T-helper 2 cell treated with Interferon-gamma antibody and Interleukin-4, amounts not matched to agents 5 μg/mL and 100 μg/mL, for 36 hours (primary cell): ENCODE measurements at regions not wholly inside any gene's neighbourhood (a gene's known extent, or its start where the extent isn't known, plus 50 kb on each side); places are given as distances from the start of the nearest gene placed in this dataset.
"Not testable (repeated sequence)": the region's sequence is repeated elsewhere in the genome, so short reads cannot be mapped to it uniquely, and the experiment has no call there.

Source experiments
- DNase-seq: peaks from one replicate; pipeline ENCODE4 v3.0.0; 2021; ENCODE audit warnings: low spot score
- H3K27ac Mint-ChIP-seq: one replicate; pipeline ENCODE4 v1.8.0; 2021; ENCODE audit warnings: mild to moderate bottlenecking, mixed read lengths
- H3K27me3 Mint-ChIP-seq: one replicate; pipeline ENCODE4 v1.8.0; 2021; ENCODE audit warnings: low read depth, mixed read lengths
- H3K36me3 Mint-ChIP-seq: one replicate; pipeline ENCODE4 v1.8.0; 2021; ENCODE audit warnings: low read depth, mixed read lengths
- H3K4me1 Mint-ChIP-seq: one replicate; pipeline ENCODE4 v1.8.0; 2021; ENCODE audit warnings: low read depth, mixed read lengths
- H3K4me3 Mint-ChIP-seq: one replicate; pipeline ENCODE4 v1.8.0; 2022; ENCODE audit warnings: mild to moderate bottlenecking, moderate library complexity, mixed read lengths
- H3K9me3 Mint-ChIP-seq: one replicate; pipeline ENCODE4 v1.8.0; 2021; ENCODE audit warnings: mixed read lengths

- Mint-ChIP-seq H3K27me3 (no peaks in the 10 kb centered on the region), H3K9me3 (peaks cover 10% of the 10 kb centered on the region), H3K27ac (no peak overlapping the region), H3K36me3 (no peaks in the 10 kb centered on the region), H3K4me1 (no peaks in the 10 kb centered on the region), H3K4me3 (no peak overlapping the region)
- no peak for DNase-seq
These were observed 193.1 kb downstream of the OTOL1 start for GRCh38 chr3:161689584-161690298.

GRCh38 chr3:161690299-161690620 is 193.7 kb downstream of the OTOL1 start:
- Mint-ChIP-seq H3K27ac (no peak overlapping the region), H3K4me3 (no peak overlapping the region), H3K4me1 (no peaks in the 10 kb centered on the region), H3K36me3 (no peaks in the 10 kb centered on the region), H3K27me3 (no peaks in the 10 kb centered on the region), H3K9me3 (peaks cover 10% of the 10 kb centered on the region)
- no peak for DNase-seq

GRCh38 chr3:161691677-161692076 is 195.1 kb downstream of the OTOL1 start:
- Mint-ChIP-seq H3K36me3 (no peaks in the 10 kb centered on the region), H3K27ac (no peak overlapping the region), H3K9me3 (no peaks in the 10 kb centered on the region), H3K4me1 (no peaks in the 10 kb centered on the region), H3K4me3 (no peak overlapping the region), H3K27me3 (no peaks in the 10 kb centered on the region)
- no peak for DNase-seq

- DNase-seq, result no peak
- H3K27ac Mint-ChIP-seq, result no peak overlapping the region
- no peaks in the 10 kb centered on the region for H3K9me3 Mint-ChIP-seq
- no peaks in the 10 kb centered on the region for H3K4me1 Mint-ChIP-seq
- no peaks in the 10 kb centered on the region for H3K36me3 Mint-ChIP-seq
- H3K4me3 Mint-ChIP-seq, result no peak overlapping the region
- H3K27me3 Mint-ChIP-seq, result no peaks in the 10 kb centered on the region
These were observed 198.3 kb downstream of the OTOL1 start for GRCh38 chr3:161694682-161695564.

GRCh38 chr3:161695811-161696210 is 199.2 kb downstream of the OTOL1 start:
- Mint-ChIP-seq H3K36me3 (no peaks in the 10 kb centered on the region), H3K4me1 (no peaks in the 10 kb centered on the region), H3K27me3 (no peaks in the 10 kb centered on the region), H3K9me3 (no peaks in the 10 kb centered on the region), H3K4me3 (no peak overlapping the region), H3K27ac (no peak overlapping the region)
- DNase-seq, result no peak

GRCh38 chr3:161700998-161701397 is 204.4 kb downstream of the OTOL1 start:
- no peaks in the 10 kb centered on the region for H3K4me1 Mint-ChIP-seq
- H3K4me3 Mint-ChIP-seq, result no peak overlapping the region
- H3K27ac Mint-ChIP-seq, result no peak overlapping the region
- H3K36me3 Mint-ChIP-seq, result no peaks in the 10 kb centered on the region
- no peak for DNase-seq
- H3K27me3 Mint-ChIP-seq, result no peaks in the 10 kb centered on the region
- no peaks in the 10 kb centered on the region for H3K9me3 Mint-ChIP-seq

GRCh38 chr3:161707253-161707652 is 210.6 kb downstream of the OTOL1 start:
- H3K36me3 Mint-ChIP-seq, DNase-seq, H3K4me1 Mint-ChIP-seq, H3K27ac Mint-ChIP-seq, H3K27me3 Mint-ChIP-seq, H3K4me3 Mint-ChIP-seq: not testable (repeated sequence)
- peaks cover 17% of the 10 kb centered on the region for H3K9me3 Mint-ChIP-seq

- H3K9me3 Mint-ChIP-seq, result peaks cover 16% of the 10 kb centered on the region
- H3K4me3 Mint-ChIP-seq, result no peak overlapping the region
- no peak for DNase-seq
- no peaks in the 10 kb centered on the region for H3K36me3 Mint-ChIP-seq
- no peak overlapping the region for H3K27ac Mint-ChIP-seq
- H3K27me3 Mint-ChIP-seq, result no peaks in the 10 kb centered on the region
- no peaks in the 10 kb centered on the region for H3K4me1 Mint-ChIP-seq
These were observed 217.1 kb downstream of the OTOL1 start for GRCh38 chr3:161713731-161714130.

- Mint-ChIP-seq H3K4me3 (no peak overlapping the region), H3K36me3 (no peaks in the 10 kb centered on the region), H3K4me1 (no peaks in the 10 kb centered on the region), H3K27me3 (no peaks in the 10 kb centered on the region), H3K9me3 (no peaks in the 10 kb centered on the region), H3K27ac (no peak overlapping the region)
- DNase-seq, result no peak
These were observed 235.4 kb downstream of the OTOL1 start for GRCh38 chr3:161731968-161732367.

- no peak for DNase-seq
- H3K27me3 Mint-ChIP-seq, result no peaks in the 10 kb centered on the region
- H3K27ac Mint-ChIP-seq, result no peak overlapping the region
- no peaks in the 10 kb centered on the region for H3K36me3 Mint-ChIP-seq
- no peaks in the 10 kb centered on the region for H3K4me1 Mint-ChIP-seq
- no peak overlapping the region for H3K4me3 Mint-ChIP-seq
- no peaks in the 10 kb centered on the region for H3K9me3 Mint-ChIP-seq
These were observed 240.6 kb downstream of the OTOL1 start for GRCh38 chr3:161737171-161737570.

GRCh38 chr3:161740421-161740820 is 243.8 kb downstream of the OTOL1 start:
- Mint-ChIP-seq H3K9me3 (no peaks in the 10 kb centered on the region), H3K36me3 (no peaks in the 10 kb centered on the region), H3K27me3 (no peaks in the 10 kb centered on the region), H3K27ac (no peak overlapping the region), H3K4me3 (no peak overlapping the region), H3K4me1 (no peaks in the 10 kb centered on the region)
- DNase-seq, result no peak

GRCh38 chr3:161744366-161744765 is 247.8 kb downstream of the OTOL1 start:
- Mint-ChIP-seq H3K4me1 (no peaks in the 10 kb centered on the region), H3K27me3 (no peaks in the 10 kb centered on the region), H3K9me3 (no peaks in the 10 kb centered on the region), H3K27ac (no peak overlapping the region), H3K4me3 (no peak overlapping the region), H3K36me3 (no peaks in the 10 kb centered on the region)
- DNase-seq, result no peak

- H3K27me3 Mint-ChIP-seq, result no peaks in the 10 kb centered on the region
- H3K9me3 Mint-ChIP-seq, result no peaks in the 10 kb centered on the region
- H3K36me3 Mint-ChIP-seq, result no peaks in the 10 kb centered on the region
- no peak for DNase-seq
- no peaks in the 10 kb centered on the region for H3K4me1 Mint-ChIP-seq
- no peak overlapping the region for H3K27ac Mint-ChIP-seq
- no peak overlapping the region for H3K4me3 Mint-ChIP-seq
These were observed 249.1 kb downstream of the OTOL1 start for GRCh38 chr3:161745741-161746140.

GRCh38 chr3:161748049-161748448 is 251.4 kb downstream of the OTOL1 start:
- H3K4me1 Mint-ChIP-seq, result no peaks in the 10 kb centered on the region
- H3K4me3 Mint-ChIP-seq, result no peak overlapping the region
- no peaks in the 10 kb centered on the region for H3K27me3 Mint-ChIP-seq
- no peak for DNase-seq
- no peaks in the 10 kb centered on the region for H3K36me3 Mint-ChIP-seq
- no peak overlapping the region for H3K27ac Mint-ChIP-seq
- no peaks in the 10 kb centered on the region for H3K9me3 Mint-ChIP-seq
